Esophagus muscularis mucosa (tissue), 4 donors: ENCODE measurements at regions not wholly inside any gene's neighbourhood (a gene's known extent, or its start where the extent isn't known, plus 50 kb on each side); places are given as distances from the start of the nearest gene placed in this dataset.

Experiments
- CTCF ChIP-seq, 3 experiments: fragments of 200-600 bp in 2 of 3; fragments of 450-650 bp in 1 of 3; sonication (generic) in 2 of 3; IDR thresholded peaks; one replicate each; pipeline ENCODE4 v1.5.1; 2017 to 2019; ENCODE audit warnings: antibody characterized with exemption in 3 of 3, mild to moderate bottlenecking in 2 of 3, moderate library complexity in 1 of 3
- EP300 ChIP-seq: sonication (generic); formaldehyde crosslinking; IDR thresholded peaks from one replicate; pipeline ENCODE4 v1.6.1; 2017; ENCODE audit warnings: antibody characterized with exemption
- POLR2A ChIP-seq: fragments of 450-650 bp; IDR thresholded peaks from one replicate; pipeline ENCODE4 v1.6.1; 2017; ENCODE audit warnings: antibody characterized with exemption, moderate library complexity, mild to moderate bottlenecking, low read depth
- POLR2AphosphoS5 ChIP-seq, 2 donors: sonication (generic); formaldehyde crosslinking; IDR thresholded peaks; one replicate each; pipeline ENCODE4 v1.6.1; 2017; ENCODE audit warnings: antibody characterized with exemption in 2 of 2

GRCh38 chr14:104286496-104286895, 148.1 kb downstream of the KIF26A start:
- TF ChIP-seq POLR2AphosphoS5 (IDR thresholded peaks at IDR 0.05): no peak
- no peak for TF ChIP-seq EP300
- TF ChIP-seq CTCF (IDR thresholded peaks at IDR 0.05): no peak
- no peak for TF ChIP-seq POLR2A
